Activated effector memory CD4-positive, alpha-beta T cell treated with anti-CD3 and anti-CD28 coated beads, Interleukin-2, amount 50 U/mL, for 16 hours (primary cell): ENCODE measurements at regions not wholly inside any gene's neighbourhood (a gene's known extent, or its start where the extent isn't known, plus 50 kb on each side); places are given as distances from the start of the nearest gene placed in this dataset.
"Not testable (repeated sequence)": the region's sequence is repeated elsewhere in the genome, so short reads cannot be mapped to it uniquely, and the experiment has no call there.

Experiments
- DNase-seq: peaks from one replicate; pipeline ENCODE4 v3.0.0-alpha.2; 2020

- no peak for DNase-seq
Measured at GRCh38 chr11:8772571-8773519, 90.3 kb downstream of the RPL27A start.

- DNase-seq: no peak
Measured at GRCh38 chr11:8773916-8774539, 91.4 kb downstream of the RPL27A start.

- not testable (repeated sequence) for DNase-seq
Measured at GRCh38 chr11:8774916-8775315, 92.3 kb downstream of the RPL27A start.

- DNase-seq: no peak
Measured at GRCh38 chr11:8775332-8775731, 92.7 kb downstream of the RPL27A start.

- DNase-seq: no peak
Measured at GRCh38 chr11:8775734-8776133, 93.1 kb downstream of the RPL27A start.

- DNase-seq: no peak
Measured at GRCh38 chr11:8776209-8776608, 93.6 kb downstream of the RPL27A start.

- no peak for DNase-seq
Measured at GRCh38 chr11:8777907-8778767, 95.5 kb downstream of the RPL27A start.

- DNase-seq: no peak
Measured at GRCh38 chr11:8779107-8779506, 96.5 kb downstream of the RPL27A start.

GRCh38 chr11:8779732-8780131, 97.1 kb downstream of the RPL27A start:
- no peak for DNase-seq

- no peak for DNase-seq
Measured at GRCh38 chr11:8784954-8785353, 102.4 kb downstream of the RPL27A start.

- no peak for DNase-seq
Measured at GRCh38 chr11:8785457-8785856, 102.9 kb downstream of the RPL27A start.

GRCh38 chr11:8785998-8786397, 103.4 kb downstream of the RPL27A start:
- no peak for DNase-seq

- DNase-seq: no peak
Measured at GRCh38 chr11:8786933-8787332, 104.3 kb downstream of the RPL27A start.

GRCh38 chr11:8787372-8787771, 104.8 kb downstream of the RPL27A start:
- DNase-seq: no peak

- DNase-seq: no peak
Measured at GRCh38 chr11:8788616-8789015, 106.0 kb downstream of the RPL27A start.

- DNase-seq: no peak
Measured at GRCh38 chr11:8789864-8790263, 107.3 kb downstream of the RPL27A start.

GRCh38 chr11:8790968-8791367, 108.4 kb downstream of the RPL27A start:
- no peak for DNase-seq

GRCh38 chr11:8792710-8793109, 110.1 kb downstream of the RPL27A start:
- DNase-seq: no peak

- DNase-seq: no peak
Measured at GRCh38 chr11:8793114-8793777, 110.7 kb downstream of the RPL27A start.

- no peak for DNase-seq
Measured at GRCh38 chr11:8794126-8794525, 111.5 kb downstream of the RPL27A start.

- DNase-seq: no peak
Measured at GRCh38 chr11:8794677-8795103, 112.1 kb downstream of the RPL27A start.

GRCh38 chr11:8796941-8797340, 114.0 kb upstream of the AKIP1 start:
- DNase-seq: no peak

- DNase-seq: no peak
Measured at GRCh38 chr11:8799273-8799672, 111.7 kb upstream of the AKIP1 start.
